HL-60 (cell line): ENCODE measurements at regions not wholly inside any gene's neighbourhood (a gene's known extent, or its start where the extent isn't known, plus 50 kb on each side); places are given as distances from the start of the nearest gene placed in this dataset.

Experiments used
- DNase-seq, 2 experiments: peaks; one replicate each; pipeline ENCODE4 v3.0.0-alpha.2; 2010 to 2020; ENCODE audit warnings: low read depth in 1 of 2, low spot score in 1 of 2
- H3K27ac ChIP-seq: fragments of 250-450 bp; sonication (Bioruptor Pico); replicated peaks from 2 replicates; pipeline ENCODE4 v1.5.1; 2020; ENCODE audit warnings: mild to moderate bottlenecking, moderate library complexity
- H3K27me3 ChIP-seq: fragments of 250-450 bp; sonication (Bioruptor Pico); 2 replicates; pipeline ENCODE4 v1.5.1; 2021; ENCODE audit warnings: mild to moderate bottlenecking, moderate library complexity; ENCODE audit not compliant: insufficient read depth, poor library complexity, severe bottlenecking
- H3K4me3 ChIP-seq: replicated peaks from 2 replicates; pipeline ENCODE4 v1.5.1; 2011; ENCODE audit warnings: mild to moderate bottlenecking, control low read depth, low read length; ENCODE audit not compliant: insufficient read depth
- GABPA ChIP-seq: IDR thresholded peaks from 2 replicates; pipeline ENCODE4 v1.6.1; 2012; ENCODE audit warnings: low read depth
- POLR2AphosphoS5 ChIP-seq: IDR thresholded peaks from 2 replicates; pipeline ENCODE4 v1.6.1; 2012; ENCODE audit warnings: low read depth
- SPI1 ChIP-seq: IDR thresholded peaks from 2 replicates; pipeline ENCODE4 v1.6.1; 2012; ENCODE audit warnings: low read depth, mild to moderate bottlenecking, borderline replicate concordance
- TF ChIP-seq, protein P1 (sequence below): IDR thresholded peaks from 2 replicates; pipeline ENCODE4 v1.6.1; 2012; ENCODE audit warnings: low read depth; ENCODE audit not compliant: insufficient replicate concordance
- TF ChIP-seq, protein P2 (sequence below): IDR thresholded peaks from one replicate; pipeline ENCODE4 v1.5.1; 2011; ENCODE audit warnings: low read length, control low read depth, inconsistent platforms; ENCODE audit not compliant: insufficient read depth

DNA sequence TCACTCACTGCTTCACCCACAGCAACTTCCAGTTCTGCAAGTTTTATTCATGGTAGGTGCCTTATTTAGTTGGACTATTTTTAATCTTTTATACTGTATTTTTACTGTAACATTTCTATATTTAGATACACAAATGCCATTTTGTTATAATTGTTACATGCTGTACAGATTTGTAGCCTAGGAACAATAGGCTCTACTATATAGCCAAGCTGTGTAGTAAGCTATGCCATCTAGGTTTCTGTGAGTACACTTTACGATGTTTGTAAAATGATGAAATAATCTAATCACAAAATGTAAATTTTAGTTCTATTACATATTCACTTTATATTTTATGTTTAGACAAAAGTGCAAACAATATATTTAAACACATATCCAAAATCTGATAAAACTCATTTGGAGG is 1187.8 kb downstream of the TECRL start:
- no peaks in the 10 kb centered on the region for H3K27me3 ChIP-seq
- DNase-seq: no peak
- no peak overlapping the region for H3K4me3 ChIP-seq
- TF ChIP-seq, protein P1, sequence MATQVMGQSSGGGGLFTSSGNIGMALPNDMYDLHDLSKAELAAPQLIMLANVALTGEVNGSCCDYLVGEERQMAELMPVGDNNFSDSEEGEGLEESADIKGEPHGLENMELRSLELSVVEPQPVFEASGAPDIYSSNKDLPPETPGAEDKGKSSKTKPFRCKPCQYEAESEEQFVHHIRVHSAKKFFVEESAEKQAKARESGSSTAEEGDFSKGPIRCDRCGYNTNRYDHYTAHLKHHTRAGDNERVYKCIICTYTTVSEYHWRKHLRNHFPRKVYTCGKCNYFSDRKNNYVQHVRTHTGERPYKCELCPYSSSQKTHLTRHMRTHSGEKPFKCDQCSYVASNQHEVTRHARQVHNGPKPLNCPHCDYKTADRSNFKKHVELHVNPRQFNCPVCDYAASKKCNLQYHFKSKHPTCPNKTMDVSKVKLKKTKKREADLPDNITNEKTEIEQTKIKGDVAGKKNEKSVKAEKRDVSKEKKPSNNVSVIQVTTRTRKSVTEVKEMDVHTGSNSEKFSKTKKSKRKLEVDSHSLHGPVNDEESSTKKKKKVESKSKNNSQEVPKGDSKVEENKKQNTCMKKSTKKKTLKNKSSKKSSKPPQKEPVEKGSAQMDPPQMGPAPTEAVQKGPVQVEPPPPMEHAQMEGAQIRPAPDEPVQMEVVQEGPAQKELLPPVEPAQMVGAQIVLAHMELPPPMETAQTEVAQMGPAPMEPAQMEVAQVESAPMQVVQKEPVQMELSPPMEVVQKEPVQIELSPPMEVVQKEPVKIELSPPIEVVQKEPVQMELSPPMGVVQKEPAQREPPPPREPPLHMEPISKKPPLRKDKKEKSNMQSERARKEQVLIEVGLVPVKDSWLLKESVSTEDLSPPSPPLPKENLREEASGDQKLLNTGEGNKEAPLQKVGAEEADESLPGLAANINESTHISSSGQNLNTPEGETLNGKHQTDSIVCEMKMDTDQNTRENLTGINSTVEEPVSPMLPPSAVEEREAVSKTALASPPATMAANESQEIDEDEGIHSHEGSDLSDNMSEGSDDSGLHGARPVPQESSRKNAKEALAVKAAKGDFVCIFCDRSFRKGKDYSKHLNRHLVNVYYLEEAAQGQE: no peak
- TF ChIP-seq, protein P2, sequence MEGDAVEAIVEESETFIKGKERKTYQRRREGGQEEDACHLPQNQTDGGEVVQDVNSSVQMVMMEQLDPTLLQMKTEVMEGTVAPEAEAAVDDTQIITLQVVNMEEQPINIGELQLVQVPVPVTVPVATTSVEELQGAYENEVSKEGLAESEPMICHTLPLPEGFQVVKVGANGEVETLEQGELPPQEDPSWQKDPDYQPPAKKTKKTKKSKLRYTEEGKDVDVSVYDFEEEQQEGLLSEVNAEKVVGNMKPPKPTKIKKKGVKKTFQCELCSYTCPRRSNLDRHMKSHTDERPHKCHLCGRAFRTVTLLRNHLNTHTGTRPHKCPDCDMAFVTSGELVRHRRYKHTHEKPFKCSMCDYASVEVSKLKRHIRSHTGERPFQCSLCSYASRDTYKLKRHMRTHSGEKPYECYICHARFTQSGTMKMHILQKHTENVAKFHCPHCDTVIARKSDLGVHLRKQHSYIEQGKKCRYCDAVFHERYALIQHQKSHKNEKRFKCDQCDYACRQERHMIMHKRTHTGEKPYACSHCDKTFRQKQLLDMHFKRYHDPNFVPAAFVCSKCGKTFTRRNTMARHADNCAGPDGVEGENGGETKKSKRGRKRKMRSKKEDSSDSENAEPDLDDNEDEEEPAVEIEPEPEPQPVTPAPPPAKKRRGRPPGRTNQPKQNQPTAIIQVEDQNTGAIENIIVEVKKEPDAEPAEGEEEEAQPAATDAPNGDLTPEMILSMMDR: no peak
- no peak for TF ChIP-seq SPI1
- H3K27ac ChIP-seq: no peak overlapping the region

DNA sequence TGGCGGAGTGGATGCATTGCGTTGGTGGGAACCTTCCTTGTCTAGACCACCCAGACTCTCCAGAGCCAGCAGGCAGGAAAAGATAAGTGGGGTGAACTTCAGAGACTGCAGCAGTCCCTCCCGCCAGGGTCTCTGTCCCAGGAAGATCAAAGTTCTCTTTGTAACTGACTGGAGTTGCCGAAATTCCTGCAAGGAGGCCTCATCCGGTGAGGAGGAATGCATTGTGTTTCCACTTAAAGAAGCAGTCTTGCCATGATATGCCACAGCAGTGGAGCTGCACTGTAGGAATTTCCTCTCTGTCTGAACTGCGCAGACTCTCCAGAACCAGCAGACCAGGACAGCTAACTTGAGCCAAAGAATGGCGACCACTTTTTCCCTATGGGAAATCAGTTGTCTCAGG is 1190.4 kb downstream of the TECRL start:
- TF ChIP-seq, protein P1: no peak
- no peak for TF ChIP-seq POLR2AphosphoS5
- TF ChIP-seq, protein P2: no peak
- no peak for TF ChIP-seq SPI1
- no peak for TF ChIP-seq GABPA
- H3K4me3 ChIP-seq: no peak overlapping the region
- no peak for DNase-seq
- H3K27me3 ChIP-seq: no peaks in the 10 kb centered on the region
- H3K27ac ChIP-seq: no peak overlapping the region

DNA sequence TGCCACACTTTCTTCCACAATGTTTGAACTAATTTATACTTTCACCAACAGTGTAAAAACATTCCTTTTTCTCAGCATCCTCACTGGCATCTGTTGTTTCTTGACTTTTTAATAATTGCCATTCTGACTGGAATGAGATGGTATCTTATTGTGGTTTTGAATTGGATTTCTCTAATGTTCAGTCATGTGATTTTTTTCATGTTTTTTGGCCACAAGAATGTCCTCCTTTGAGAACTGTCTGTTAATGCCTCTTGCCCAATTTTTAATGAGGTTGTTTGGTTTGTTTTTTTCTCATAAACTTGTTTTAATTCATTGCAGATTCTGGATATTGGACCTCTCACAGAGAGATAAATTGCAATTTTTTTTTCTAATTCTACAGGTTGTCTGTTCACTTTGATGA is 1195.2 kb downstream of the TECRL start:
- TF ChIP-seq, protein P2: no peak
- TF ChIP-seq SPI1 (no peak), POLR2AphosphoS5 (no peak), GABPA (no peak)
- TF ChIP-seq, protein P1: no peak
- no peak for DNase-seq
- Histone ChIP-seq H3K27ac (no peak overlapping the region), H3K4me3 (no peak overlapping the region), H3K27me3 (no peaks in the 10 kb centered on the region)
